ENCODE measurements at regions not wholly inside any gene's neighbourhood (a gene's known extent, or its start where the extent isn't known, plus 50 kb on each side); places are given as distances from the start of the nearest gene placed in this dataset.
"Not testable (repeated sequence)": the region's sequence is repeated elsewhere in the genome, so short reads cannot be mapped to it uniquely, and the experiment has no call there.

GRCh38 chr13:79869326-79869725 is 388.4 kb downstream of the NDFIP2 start:
- no peak for DNase-seq (ENCODE audit: low spot score)

- no peak for DNase-seq (ENCODE audit: low spot score)
These were observed 386.3 kb downstream of the NDFIP2 start for GRCh38 chr13:79867254-79867653.

GRCh38 chr13:79866436-79866835 is 385.5 kb downstream of the NDFIP2 start:
- no peak for DNase-seq (ENCODE audit: low spot score)

- no peak for DNase-seq (ENCODE audit: low spot score)
These were observed 381.6 kb downstream of the NDFIP2 start for GRCh38 chr13:79862515-79862914.

GRCh38 chr13:79861731-79862130 is 380.8 kb downstream of the NDFIP2 start:
- DNase-seq (ENCODE audit: low spot score): no peak

- no peak for DNase-seq (ENCODE audit: low spot score)
These were observed 379.8 kb downstream of the NDFIP2 start for GRCh38 chr13:79860791-79861190.

- DNase-seq (ENCODE audit: low spot score): no peak
These were observed 378.8 kb downstream of the NDFIP2 start for GRCh38 chr13:79859756-79860155.

GRCh38 chr13:79853251-79853650 is 372.3 kb downstream of the NDFIP2 start:
- no peak for DNase-seq (ENCODE audit: low spot score)

- no peak for DNase-seq (ENCODE audit: low spot score)
These were observed 370.4 kb downstream of the NDFIP2 start for GRCh38 chr13:79851318-79851717.

GRCh38 chr13:79847882-79848592 is 367.1 kb downstream of the NDFIP2 start:
- no peak for DNase-seq (ENCODE audit: low spot score)

- no peak for DNase-seq (ENCODE audit: low spot score)
These were observed 365.4 kb downstream of the NDFIP2 start for GRCh38 chr13:79846386-79846785.

- no peak for DNase-seq (ENCODE audit: low spot score)
These were observed 356.9 kb downstream of the NDFIP2 start for GRCh38 chr13:79837741-79838450.

GRCh38 chr13:79836121-79836520 is 355.2 kb downstream of the NDFIP2 start:
- not testable (repeated sequence) for DNase-seq (ENCODE audit: low spot score)

- no peak for DNase-seq (ENCODE audit: low spot score)
These were observed 353.9 kb downstream of the NDFIP2 start for GRCh38 chr13:79834876-79835275.

- no peak for DNase-seq (ENCODE audit: low spot score)
These were observed 353.0 kb downstream of the NDFIP2 start for GRCh38 chr13:79833991-79834390.

GRCh38 chr13:79831556-79831955 is 350.6 kb downstream of the NDFIP2 start:
- DNase-seq (ENCODE audit: low spot score): no peak

GRCh38 chr13:79830945-79831344 is 350.0 kb downstream of the NDFIP2 start:
- DNase-seq (ENCODE audit: low spot score): no peak

GRCh38 chr13:79830426-79830825 is 349.5 kb downstream of the NDFIP2 start:
- no peak for DNase-seq (ENCODE audit: low spot score)

- no peak for DNase-seq (ENCODE audit: low spot score)
These were observed 348.9 kb downstream of the NDFIP2 start for GRCh38 chr13:79829880-79830279.

- DNase-seq (ENCODE audit: low spot score): no peak
These were observed 345.0 kb downstream of the NDFIP2 start for GRCh38 chr13:79825959-79826358.

- no peak for DNase-seq (ENCODE audit: low spot score)
These were observed 334.1 kb downstream of the NDFIP2 start for GRCh38 chr13:79815041-79815440.

GRCh38 chr13:79812070-79812850 is 331.3 kb downstream of the NDFIP2 start:
- no peak for DNase-seq (ENCODE audit: low spot score)

- DNase-seq (ENCODE audit: low spot score): no peak
These were observed 330.2 kb downstream of the NDFIP2 start for GRCh38 chr13:79811170-79811569.

Data from hematopoietic multipotent progenitor cell treated with erythropoietin and hydrocortisone succinate and interleukin-3 and kit ligand, for 17 days (in vitro differentiated cells).